Neural cell (in vitro differentiated cells): ENCODE measurements at regions not wholly inside any gene's neighbourhood (a gene's known extent, or its start where the extent isn't known, plus 50 kb on each side); places are given as distances from the start of the nearest gene placed in this dataset.

Experiments used
- EP300 ChIP-seq: fragments of 450-650 bp; conservative IDR thresholded peaks from 2 replicates; pipeline ENCODE4 v1.6.1; 2014; ENCODE audit warnings: antibody characterized with exemption, mild to moderate bottlenecking, moderate library complexity; ENCODE audit not compliant: poor library complexity, severe bottlenecking
- EZH2 ChIP-seq: fragments of 200-600, 300-800 bp; shearing (Covaris generic), sonication (generic); IDR thresholded peaks from 2 replicates; pipeline ENCODE4 v1.6.1; 2014; ENCODE audit warnings: antibody characterized with exemption, low read length, borderline replicate concordance, mild to moderate bottlenecking; ENCODE audit not compliant: insufficient read depth, poor library complexity, severe bottlenecking
- MXI1 ChIP-seq: fragments of 450-650 bp; conservative IDR thresholded peaks from 2 replicates; pipeline ENCODE4 v1.6.1; 2014; ENCODE audit warnings: antibody characterized with exemption, mild to moderate bottlenecking; ENCODE audit not compliant: poor library complexity, severe bottlenecking
- POLR2AphosphoS5 ChIP-seq: IDR thresholded peaks from 2 replicates; pipeline ENCODE4 v1.6.1; 2012
- RAD21 ChIP-seq: fragments of 450-650 bp; conservative IDR thresholded peaks from 2 replicates; pipeline ENCODE4 v1.6.1; 2014; ENCODE audit warnings: antibody characterized with exemption, mild to moderate bottlenecking, moderate library complexity
- SMC3 ChIP-seq: fragments of 450-650 bp; conservative IDR thresholded peaks from 2 replicates; pipeline ENCODE4 v1.6.1; 2014; ENCODE audit warnings: antibody characterized with exemption, mild to moderate bottlenecking, moderate library complexity; ENCODE audit not compliant: poor library complexity
- TAF1 ChIP-seq: IDR thresholded peaks from 2 replicates; pipeline ENCODE4 v1.6.1; 2012; ENCODE audit warnings: low read depth
- TF ChIP-seq, protein P1 (sequence below): fragments of 450-650 bp; IDR thresholded peaks from 2 replicates; pipeline ENCODE4 v1.5.1; 2014; ENCODE audit warnings: antibody characterized with exemption, mild to moderate bottlenecking, moderate library complexity; ENCODE audit not compliant: poor library complexity, severe bottlenecking
- TF ChIP-seq, protein P2 (sequence below): IDR thresholded peaks from 2 replicates; pipeline ENCODE4 v1.6.1; 2012; ENCODE audit warnings: borderline replicate concordance

DNA sequence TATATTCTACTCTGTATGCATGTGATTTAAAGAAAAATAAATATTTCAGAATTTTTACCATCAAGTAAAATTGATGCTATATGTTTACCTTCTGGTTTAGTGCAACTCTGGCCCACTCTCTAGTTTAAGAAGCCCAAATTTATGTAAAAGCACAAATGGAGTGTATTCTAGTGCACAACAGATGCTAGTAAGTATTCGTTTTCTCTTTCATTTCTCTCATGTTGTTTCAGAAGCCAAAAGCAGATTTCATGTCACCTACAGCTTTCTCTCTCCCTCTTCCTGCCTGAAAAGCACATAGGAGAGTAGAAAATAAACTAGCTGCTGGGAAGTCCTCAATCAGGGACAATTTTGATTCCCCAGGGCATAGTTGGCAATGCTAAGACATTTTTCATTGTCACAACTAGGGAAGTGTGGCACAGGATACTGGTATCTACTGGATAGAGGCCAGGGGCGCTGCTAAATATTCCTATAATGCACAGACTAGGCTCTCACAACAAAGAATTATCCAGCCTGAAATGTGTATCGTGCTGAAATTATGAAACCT, 147.4 kb upstream of the ARHGEF26 start:
- TF ChIP-seq, protein P1, sequence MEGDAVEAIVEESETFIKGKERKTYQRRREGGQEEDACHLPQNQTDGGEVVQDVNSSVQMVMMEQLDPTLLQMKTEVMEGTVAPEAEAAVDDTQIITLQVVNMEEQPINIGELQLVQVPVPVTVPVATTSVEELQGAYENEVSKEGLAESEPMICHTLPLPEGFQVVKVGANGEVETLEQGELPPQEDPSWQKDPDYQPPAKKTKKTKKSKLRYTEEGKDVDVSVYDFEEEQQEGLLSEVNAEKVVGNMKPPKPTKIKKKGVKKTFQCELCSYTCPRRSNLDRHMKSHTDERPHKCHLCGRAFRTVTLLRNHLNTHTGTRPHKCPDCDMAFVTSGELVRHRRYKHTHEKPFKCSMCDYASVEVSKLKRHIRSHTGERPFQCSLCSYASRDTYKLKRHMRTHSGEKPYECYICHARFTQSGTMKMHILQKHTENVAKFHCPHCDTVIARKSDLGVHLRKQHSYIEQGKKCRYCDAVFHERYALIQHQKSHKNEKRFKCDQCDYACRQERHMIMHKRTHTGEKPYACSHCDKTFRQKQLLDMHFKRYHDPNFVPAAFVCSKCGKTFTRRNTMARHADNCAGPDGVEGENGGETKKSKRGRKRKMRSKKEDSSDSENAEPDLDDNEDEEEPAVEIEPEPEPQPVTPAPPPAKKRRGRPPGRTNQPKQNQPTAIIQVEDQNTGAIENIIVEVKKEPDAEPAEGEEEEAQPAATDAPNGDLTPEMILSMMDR = no peak
- TF ChIP-seq EP300 (no peak), MXI1 (no peak), EZH2 (no peak), TAF1 (no peak), RAD21 (no peak), POLR2AphosphoS5 (no peak), SMC3 (no peak)
- TF ChIP-seq, protein P2, sequence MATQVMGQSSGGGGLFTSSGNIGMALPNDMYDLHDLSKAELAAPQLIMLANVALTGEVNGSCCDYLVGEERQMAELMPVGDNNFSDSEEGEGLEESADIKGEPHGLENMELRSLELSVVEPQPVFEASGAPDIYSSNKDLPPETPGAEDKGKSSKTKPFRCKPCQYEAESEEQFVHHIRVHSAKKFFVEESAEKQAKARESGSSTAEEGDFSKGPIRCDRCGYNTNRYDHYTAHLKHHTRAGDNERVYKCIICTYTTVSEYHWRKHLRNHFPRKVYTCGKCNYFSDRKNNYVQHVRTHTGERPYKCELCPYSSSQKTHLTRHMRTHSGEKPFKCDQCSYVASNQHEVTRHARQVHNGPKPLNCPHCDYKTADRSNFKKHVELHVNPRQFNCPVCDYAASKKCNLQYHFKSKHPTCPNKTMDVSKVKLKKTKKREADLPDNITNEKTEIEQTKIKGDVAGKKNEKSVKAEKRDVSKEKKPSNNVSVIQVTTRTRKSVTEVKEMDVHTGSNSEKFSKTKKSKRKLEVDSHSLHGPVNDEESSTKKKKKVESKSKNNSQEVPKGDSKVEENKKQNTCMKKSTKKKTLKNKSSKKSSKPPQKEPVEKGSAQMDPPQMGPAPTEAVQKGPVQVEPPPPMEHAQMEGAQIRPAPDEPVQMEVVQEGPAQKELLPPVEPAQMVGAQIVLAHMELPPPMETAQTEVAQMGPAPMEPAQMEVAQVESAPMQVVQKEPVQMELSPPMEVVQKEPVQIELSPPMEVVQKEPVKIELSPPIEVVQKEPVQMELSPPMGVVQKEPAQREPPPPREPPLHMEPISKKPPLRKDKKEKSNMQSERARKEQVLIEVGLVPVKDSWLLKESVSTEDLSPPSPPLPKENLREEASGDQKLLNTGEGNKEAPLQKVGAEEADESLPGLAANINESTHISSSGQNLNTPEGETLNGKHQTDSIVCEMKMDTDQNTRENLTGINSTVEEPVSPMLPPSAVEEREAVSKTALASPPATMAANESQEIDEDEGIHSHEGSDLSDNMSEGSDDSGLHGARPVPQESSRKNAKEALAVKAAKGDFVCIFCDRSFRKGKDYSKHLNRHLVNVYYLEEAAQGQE = no peak
